Glutamatergic neuron (in vitro differentiated cells): ENCODE measurements at regions not wholly inside any gene's neighbourhood (a gene's known extent, or its start where the extent isn't known, plus 50 kb on each side); places are given as distances from the start of the nearest gene placed in this dataset.

Source experiments
- DNase-seq: peaks from one replicate; pipeline ENCODE4 v3.0.0; 2022
- H3K27ac Mint-ChIP-seq: one replicate; pipeline ENCODE4 v1.8.0; 2020; ENCODE audit warnings: mild to moderate bottlenecking, mixed read lengths, inconsistent platforms; ENCODE audit not compliant: unreplicated experiment
- H3K27me3 Mint-ChIP-seq: one replicate; pipeline ENCODE4 v1.8.0; 2020; ENCODE audit warnings: mild to moderate bottlenecking, moderate library complexity, mixed read lengths, inconsistent platforms; ENCODE audit not compliant: unreplicated experiment
- H3K36me3 Mint-ChIP-seq: one replicate; pipeline ENCODE4 v1.8.0; 2020; ENCODE audit warnings: mild to moderate bottlenecking, mixed read lengths, inconsistent platforms; ENCODE audit not compliant: unreplicated experiment
- H3K4me1 Mint-ChIP-seq: one replicate; pipeline ENCODE4 v1.8.0; 2020; ENCODE audit warnings: mild to moderate bottlenecking, low read depth, mixed read lengths, inconsistent platforms; ENCODE audit not compliant: unreplicated experiment
- H3K4me3 Mint-ChIP-seq: one replicate; pipeline ENCODE4 v1.8.0; 2020; ENCODE audit warnings: mild to moderate bottlenecking, mixed read lengths, inconsistent platforms; ENCODE audit not compliant: unreplicated experiment
- H3K9me3 Mint-ChIP-seq: one replicate; pipeline ENCODE4 v1.8.0; 2020; ENCODE audit warnings: mild to moderate bottlenecking, moderate library complexity, mixed read lengths, inconsistent platforms; ENCODE audit not compliant: unreplicated experiment
- CTCF ChIP-seq: fragments of 200-600 bp; sonication (generic); IDR thresholded peaks from one replicate; pipeline ENCODE4 v1.5.0; 2021; ENCODE audit not compliant: partially characterized antibody, unreplicated experiment

DNA sequence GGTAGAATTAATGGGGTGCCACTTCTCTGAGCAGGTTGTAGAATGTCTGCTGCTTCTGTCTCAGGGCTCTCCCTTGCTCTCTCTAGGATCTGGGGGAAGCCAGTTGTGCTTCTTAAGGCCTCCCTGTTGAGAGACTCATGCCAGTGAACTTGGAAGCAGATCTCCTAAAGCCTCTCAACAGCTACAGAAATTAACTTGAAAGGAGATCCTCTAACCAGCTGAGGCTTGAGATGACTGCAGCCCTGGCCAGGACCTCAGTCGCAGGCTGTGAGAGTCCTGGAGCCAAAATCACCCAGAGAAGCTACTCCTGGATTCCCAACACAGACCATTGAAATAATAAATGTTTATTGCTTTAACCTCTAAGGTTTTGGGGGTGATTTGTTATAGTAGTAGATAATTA is 180.2 kb upstream of the MARCKS start:
- H3K9me3 Mint-ChIP-seq: peaks cover 9% of the 10 kb centered on the region
- DNase-seq: no peak
- H3K27ac Mint-ChIP-seq: no peak overlapping the region
- no peak overlapping the region for H3K4me3 Mint-ChIP-seq
- no peak for TF ChIP-seq CTCF
- H3K36me3 Mint-ChIP-seq: no peaks in the 10 kb centered on the region
- H3K27me3 Mint-ChIP-seq: no peaks in the 10 kb centered on the region
- peaks cover 15% of the 10 kb centered on the region for H3K4me1 Mint-ChIP-seq

DNA sequence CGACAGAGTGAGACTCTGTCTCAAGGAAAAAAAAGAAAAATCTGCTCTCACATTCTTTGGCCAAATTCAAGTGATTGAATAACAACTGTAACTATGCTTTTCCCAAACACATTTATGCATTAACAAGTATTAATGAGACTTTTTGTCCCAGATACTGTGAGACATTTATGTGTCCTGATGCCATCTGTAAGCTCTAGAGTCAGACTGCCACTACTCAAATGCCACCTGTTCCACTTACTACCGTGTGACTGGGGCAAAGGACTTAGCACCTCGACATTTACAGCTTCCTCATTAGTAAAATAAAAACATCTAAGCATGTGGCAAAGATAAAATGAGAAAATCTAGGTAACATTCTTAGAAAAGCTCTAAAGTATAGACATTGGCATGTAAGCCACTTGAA is 178.1 kb upstream of the MARCKS start:
- no peaks in the 10 kb centered on the region for H3K36me3 Mint-ChIP-seq

GRCh38 chr6:113680301-113680700 is 176.8 kb upstream of the MARCKS start:
- Mint-ChIP-seq H3K36me3 (no peaks in the 10 kb centered on the region), H3K4me3 (no peak overlapping the region), H3K4me1 (peaks cover 9% of the 10 kb centered on the region), H3K27me3 (no peaks in the 10 kb centered on the region), H3K27ac (no peak overlapping the region), H3K9me3 (peaks cover 8% of the 10 kb centered on the region)
- DNase-seq: no peak
- no peak for TF ChIP-seq CTCF

More for the DNA sequence above, 178.1 kb upstream of the MARCKS start:
- Mint-ChIP-seq H3K27me3 (no peaks in the 10 kb centered on the region), H3K27ac (no peak overlapping the region), H3K9me3 (peaks cover 9% of the 10 kb centered on the region), H3K4me1 (peaks cover 9% of the 10 kb centered on the region), H3K4me3 (no peak overlapping the region)
- no peak for DNase-seq
- TF ChIP-seq CTCF: no peak

GRCh38 chr6:113683968-113684367 is 173.2 kb upstream of the MARCKS start:
- Mint-ChIP-seq H3K9me3 (no peaks in the 10 kb centered on the region), H3K4me1 (no peaks in the 10 kb centered on the region), H3K27ac (no peak overlapping the region), H3K27me3 (peaks cover 2% of the 10 kb centered on the region), H3K4me3 (no peak overlapping the region), H3K36me3 (no peaks in the 10 kb centered on the region)
- no peak for TF ChIP-seq CTCF
- DNase-seq: no peak

DNA sequence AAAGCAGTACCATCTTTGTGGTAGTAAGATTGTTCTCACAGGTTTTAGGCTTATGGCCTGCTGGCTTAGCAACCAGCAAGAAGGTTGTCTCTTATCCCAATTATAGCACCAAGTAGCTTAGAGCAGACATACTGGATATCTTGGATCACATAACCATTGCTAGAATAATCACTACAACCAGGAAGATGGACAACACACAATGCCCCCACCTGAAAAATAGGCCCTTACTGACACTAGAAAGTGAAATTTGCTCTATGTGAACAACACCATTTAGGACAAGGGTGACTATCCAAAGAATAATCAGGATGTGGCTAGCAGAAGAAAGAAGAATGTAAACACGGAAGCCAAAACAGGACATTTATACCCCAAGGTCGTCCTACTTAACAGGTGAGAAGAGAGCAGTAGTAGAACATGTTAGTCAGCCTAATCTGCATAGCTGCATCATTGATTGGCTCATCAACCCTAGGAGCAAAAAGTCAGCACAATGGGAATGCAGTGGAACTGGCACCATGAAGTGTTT is 172.7 kb upstream of the MARCKS start:
- Mint-ChIP-seq H3K4me1 (no peaks in the 10 kb centered on the region), H3K36me3 (no peaks in the 10 kb centered on the region), H3K4me3 (no peak overlapping the region), H3K27me3 (peaks cover 2% of the 10 kb centered on the region), H3K9me3 (no peaks in the 10 kb centered on the region), H3K27ac (no peak overlapping the region)
- no peak for DNase-seq
- TF ChIP-seq CTCF: no peak
